AG04449 (cell line): ENCODE measurements at regions not wholly inside any gene's neighbourhood (a gene's known extent, or its start where the extent isn't known, plus 50 kb on each side); places are given as distances from the start of the nearest gene placed in this dataset.
"Not testable (repeated sequence)": the region's sequence is repeated elsewhere in the genome, so short reads cannot be mapped to it uniquely, and the experiment has no call there.

ENCODE experiments used
- CTCF ChIA-PET: fragments of 350-600 bp; formaldehyde crosslinking; extraction: SDS; loops from one replicate; lab custom pipeline; 2021; ENCODE audit warnings: antibody characterized with exemption; lab: Yijun Ruan, JAX
- POLR2A ChIA-PET: fragments of 400-600, 350-600 bp; formaldehyde crosslinking; extraction: SDS; loops from one replicate; lab custom pipeline; 2020; ENCODE audit warnings: antibody characterized with exemption, inconsistent platforms; lab: Yijun Ruan, JAX
- DNase-seq: peaks from one replicate; pipeline ENCODE4 v3.0.0-alpha.2; 2010; ENCODE audit warnings: low read depth, low spot score
- H3K4me3 ChIP-seq: 2 replicates; pipeline ENCODE4 v1.5.1; 2011; ENCODE audit warnings: low read depth, mild to moderate bottlenecking, control low read depth, low read length
- CTCF ChIP-seq: IDR thresholded peaks from one replicate; pipeline ENCODE4 v1.5.1; 2011; ENCODE audit warnings: mild to moderate bottlenecking, moderate library complexity, low read length, control low read depth, inconsistent platforms; ENCODE audit not compliant: insufficient read depth; ENCODE audit errors: missing control alignments

- CTCF ChIA-PET: interaction anchor here (0.5 kb wide), 1 partner anchor 117 kb away, joined by 3 read pairs; no protein-coding TSS in a partner anchor
- no peak for DNase-seq
Observed at GRCh38 chr3:44136421-44136820, 105.3 kb upstream of the TOPAZ1 start.

GRCh38 chr3:44146073-44146472, 95.6 kb upstream of the TOPAZ1 start:
- POLR2A ChIA-PET: no interaction called here
- no peak for DNase-seq
- TF ChIP-seq CTCF: no peak
- no peak overlapping the region for H3K4me3 ChIP-seq
- CTCF ChIA-PET: no interaction called here

More at GRCh38 chr3:44136421-44136820, 105.3 kb upstream of the TOPAZ1 start:
- TF ChIP-seq CTCF: no peak
- no peak overlapping the region for H3K4me3 ChIP-seq
- POLR2A ChIA-PET: no interaction called here

- H3K4me3 ChIP-seq: no peak overlapping the region
- ChIA-PET POLR2A (no interaction called here), CTCF (no interaction called here)
- no peak for DNase-seq
- no peak for TF ChIP-seq CTCF
Observed at GRCh38 chr3:44159696-44160300, 81.9 kb upstream of the TOPAZ1 start.

- no peak for TF ChIP-seq CTCF
- CTCF ChIA-PET: no interaction called here
- DNase-seq: no peak
- POLR2A ChIA-PET: no interaction called here
- no peak overlapping the region for H3K4me3 ChIP-seq
Observed at GRCh38 chr3:44160818-44161217, 80.9 kb upstream of the TOPAZ1 start.

- TF ChIP-seq CTCF: no peak
- CTCF ChIA-PET: interaction anchor here (1.0 kb wide), 1 partner anchor 316 kb away, joined by 3 read pairs; no protein-coding TSS in a partner anchor
- POLR2A ChIA-PET: no interaction called here
Observed at GRCh38 chr3:44171891-44172290, 69.8 kb upstream of the TOPAZ1 start.

GRCh38 chr3:44172701-44173100, 69.0 kb upstream of the TOPAZ1 start:
- POLR2A ChIA-PET: not testable (repeated sequence)
- CTCF ChIA-PET: interaction anchor here (0.8 to 1.0 kb wide), 2 partner anchors 10 to 317 kb away, joined by 3 read pairs; no protein-coding TSS in a partner anchor

More at GRCh38 chr3:44171891-44172290, 69.8 kb upstream of the TOPAZ1 start:
- H3K4me3 ChIP-seq: no peak overlapping the region
- no peak for DNase-seq

GRCh38 chr3:44173263-44173662, 68.4 kb upstream of the TOPAZ1 start:
- no peak for TF ChIP-seq CTCF
- ChIA-PET POLR2A (no interaction called here), CTCF (interaction anchor here (0.8 kb wide), 1 partner anchor 10 kb away, joined by 3 read pairs; no protein-coding TSS in a partner anchor)
- no peak overlapping the region for H3K4me3 ChIP-seq
- DNase-seq: no peak

More at GRCh38 chr3:44172701-44173100, 69.0 kb upstream of the TOPAZ1 start:
- DNase-seq, H3K4me3 ChIP-seq: not testable (repeated sequence)
